H1 (cell line): ENCODE measurements at regions not wholly inside any gene's neighbourhood (a gene's known extent, or its start where the extent isn't known, plus 50 kb on each side); places are given as distances from the start of the nearest gene placed in this dataset.

Source experiments
- CTCF ChIA-PET: fragments of 300-600 bp; sonication (Branson Sonifier 250); formaldehyde crosslinking; loops from one replicate; lab custom pipeline; 2021; ENCODE audit not compliant: partially characterized antibody; lab: Charles Lee
- POLR2A ChIA-PET: fragments of 300-600 bp; sonication (Branson Sonifier 250); formaldehyde crosslinking; loops from one replicate; lab custom pipeline; 2021; ENCODE audit warnings: inconsistent platforms; ENCODE audit not compliant: partially characterized antibody; lab: Charles Lee
- DNase-seq, 2 experiments: peaks; one replicate each; pipeline versions ENCODE4 v3.0.0 to v3.0.0-alpha.2; 2010 to 2022; ENCODE audit warnings: low spot score in 2 of 2, low read depth in 1 of 2, mixed read lengths in 1 of 2
- FAIRE-seq: peaks from 2 replicates; lab custom pipeline; 2011; peaks lifted over from hg19 to GRCh38; lab: Jason Lieb, UNC
- H2AFZ ChIP-seq: 2 replicates; pipeline ENCODE4 v1.8.1; 2012; ENCODE audit warnings: low read length, inconsistent platforms
- H2AK5ac ChIP-seq: 2 replicates; pipeline ENCODE4 v1.6.1; 2013; ENCODE audit warnings: low read depth, low read length
- H2BK120ac ChIP-seq: replicated peaks from 2 replicates; pipeline ENCODE3; 2013; ENCODE audit warnings: low read depth, low read length, inconsistent platforms
- H2BK12ac ChIP-seq: 2 replicates; pipeline ENCODE4 v1.6.1; 2013; ENCODE audit warnings: low read depth, low read length
- H2BK15ac ChIP-seq: 2 replicates; pipeline ENCODE4 v1.6.1; 2013; ENCODE audit warnings: low read length
- H2BK20ac ChIP-seq: 2 replicates; pipeline ENCODE4 v1.6.1; 2013; ENCODE audit warnings: low read length
- H2BK5ac ChIP-seq: 2 replicates; pipeline ENCODE4 v1.6.1; 2013; ENCODE audit warnings: low read depth, low read length
- H3K14ac ChIP-seq: 2 replicates; pipeline ENCODE4 v1.6.1; 2013; ENCODE audit warnings: inconsistent platforms; ENCODE audit not compliant: insufficient read length
- H3K18ac ChIP-seq: 2 replicates; pipeline ENCODE4 v1.6.1; 2013; ENCODE audit warnings: low read length; ENCODE audit errors: extremely low read depth
- H3K23ac ChIP-seq: 2 replicates; pipeline ENCODE4 v1.6.1; 2013; ENCODE audit warnings: inconsistent platforms; ENCODE audit not compliant: insufficient read length
- H3K23me2 ChIP-seq: 2 replicates; pipeline ENCODE4 v1.6.1; 2013; ENCODE audit warnings: low read depth, low read length
- H3K27ac ChIP-seq: 2 replicates; pipeline ENCODE4 v1.6.1; 2011; ENCODE audit warnings: low read depth, low read length, inconsistent platforms
- H3K27me3 ChIP-seq, 4 experiments: replicated peaks in 1 of 4; 1 replicate in 1 of 4; 2 replicates in 3 of 4; pipeline versions ENCODE4 v1.6.1 to v1.8.1; 2011 to 2013; ENCODE audit warnings: low read length in 3 of 4, mild to moderate bottlenecking in 3 of 4, inconsistent platforms in 2 of 4, mixed read lengths in 2 of 4, moderate library complexity in 1 of 4; ENCODE audit not compliant: control insufficient read depth in 3 of 4, insufficient read depth in 3 of 4; ENCODE audit errors: extremely low read depth in 1 of 4
- H3K36me3 ChIP-seq, 4 experiments: 2 replicates each; pipeline versions ENCODE4 v1.6.1 to v1.8.1; 2011 to 2013; ENCODE audit warnings: mild to moderate bottlenecking in 4 of 4, low read length in 3 of 4, moderate library complexity in 2 of 4, control low read depth in 1 of 4, inconsistent platforms in 1 of 4; ENCODE audit not compliant: insufficient read depth in 4 of 4, control insufficient read depth in 2 of 4
- H3K4ac ChIP-seq: replicated peaks from 2 replicates; pipeline ENCODE3; 2013; ENCODE audit warnings: low read length, low read depth, mixed read lengths, inconsistent platforms; ENCODE audit not compliant: insufficient read length
- H3K4me1 ChIP-seq, 4 experiments: replicated peaks in 1 of 4; 1 replicate in 1 of 4; 2 replicates in 3 of 4; pipeline versions ENCODE4 v1.6.1 to v1.8.1; 2011 to 2013; ENCODE audit warnings: low read length in 3 of 4, inconsistent platforms in 2 of 4, mixed read lengths in 1 of 4; ENCODE audit not compliant: insufficient read depth in 4 of 4, control insufficient read depth in 3 of 4
- H3K4me2 ChIP-seq, 2 experiments: 2 replicates each; pipeline versions ENCODE4 v1.6.1 to v1.8.1; 2011 to 2013; ENCODE audit warnings: low read depth in 2 of 2, low read length in 2 of 2, control low read depth in 1 of 2, inconsistent platforms in 1 of 2, mild to moderate bottlenecking in 1 of 2; ENCODE audit not compliant: insufficient read depth in 1 of 2
- H3K4me3 ChIP-seq, 4 experiments: fragments of 200-600, 300-600 bp in 1 of 4; sonication (generic), shearing (Covaris generic), sonication (Bioruptor Twin) in 1 of 4; 2 replicates each; pipeline versions ENCODE4 v1.5.1 to v1.8.1; 2011 to 2016; ENCODE audit warnings: low read length in 4 of 4, low read depth in 3 of 4, control low read depth in 2 of 4, inconsistent platforms in 2 of 4, mild to moderate bottlenecking in 2 of 4, mixed read lengths in 1 of 4, moderate library complexity in 1 of 4; ENCODE audit not compliant: insufficient read depth in 2 of 4; ENCODE audit errors: extremely low read depth in 1 of 4
- H3K56ac ChIP-seq: replicated peaks from 2 replicates; pipeline ENCODE3; 2013; ENCODE audit warnings: low read depth, mild to moderate bottlenecking, mixed read lengths, low read length, inconsistent platforms; ENCODE audit not compliant: insufficient read length
- H3K79me1 ChIP-seq: 2 replicates; pipeline ENCODE4 v1.6.1; 2013; ENCODE audit warnings: low read depth, low read length, control low read depth
- H3K79me2 ChIP-seq, 2 experiments: 2 replicates each; pipeline versions ENCODE4 v1.6.1 to v1.8.1; 2012 to 2013; ENCODE audit warnings: low read length in 2 of 2, mild to moderate bottlenecking in 2 of 2, inconsistent platforms in 1 of 2; ENCODE audit not compliant: insufficient read depth in 2 of 2, control insufficient read depth in 1 of 2
- H3K9ac ChIP-seq, 4 experiments: replicated peaks in 1 of 4; 1 replicate in 1 of 4; 2 replicates in 3 of 4; pipeline versions ENCODE4 v1.6.1 to v1.8.1; 2011 to 2013; ENCODE audit warnings: low read depth in 3 of 4, low read length in 3 of 4, control low read depth in 2 of 4, mild to moderate bottlenecking in 2 of 4, moderate library complexity in 2 of 4, inconsistent platforms in 1 of 4; ENCODE audit errors: extremely low read depth in 1 of 4
- H3K9me3 ChIP-seq, 2 experiments: 2 replicates each; pipeline versions ENCODE4 v1.6.1 to v1.8.1; 2012 to 2013; ENCODE audit warnings: mild to moderate bottlenecking in 2 of 2, moderate library complexity in 2 of 2, control low read depth in 1 of 2, inconsistent platforms in 1 of 2, low read depth in 1 of 2, low read length in 1 of 2, mixed read lengths in 1 of 2; ENCODE audit not compliant: insufficient read depth in 2 of 2
- H4K20me1 ChIP-seq, 2 experiments: replicated peaks in 1 of 2; 2 replicates each; pipeline versions ENCODE3 to v1.8.1; 2011 to 2013; ENCODE audit warnings: inconsistent platforms in 2 of 2, low read length in 2 of 2, mild to moderate bottlenecking in 1 of 2; ENCODE audit not compliant: insufficient read depth in 2 of 2, control insufficient read depth in 1 of 2
- H4K5ac ChIP-seq: 2 replicates; pipeline ENCODE4 v1.6.1; 2013; ENCODE audit warnings: low read length, low read depth, mixed read lengths, inconsistent platforms; ENCODE audit not compliant: insufficient read length
- H4K8ac ChIP-seq: 2 replicates; pipeline ENCODE4 v1.8.0; 2013; ENCODE audit warnings: mild to moderate bottlenecking, moderate library complexity, low read length, inconsistent platforms; ENCODE audit not compliant: insufficient read depth; ENCODE audit errors: extremely low read depth
- H4K91ac ChIP-seq: replicated peaks from 2 replicates; pipeline ENCODE3; 2013; ENCODE audit warnings: low read length, mixed read lengths, inconsistent platforms; ENCODE audit not compliant: insufficient read length
- CBX8 ChIP-seq: fragments of 300-800, 300-1000 bp; sonication (generic); IDR thresholded peaks from 2 replicates; pipeline ENCODE4 v1.7.1; 2016; ENCODE audit warnings: low read depth, low read length, borderline replicate concordance
- CHD1 ChIP-seq: IDR thresholded peaks from 2 replicates; pipeline ENCODE4 v1.6.1; 2012; ENCODE audit warnings: low read depth, low read length, improper control_type of control experiment
- GABPA ChIP-seq: IDR thresholded peaks from 2 replicates; pipeline ENCODE4 v1.6.1; 2011; ENCODE audit warnings: mild to moderate bottlenecking, low read length, moderate library complexity, borderline replicate concordance; ENCODE audit not compliant: insufficient read depth
- JUN ChIP-seq: IDR thresholded peaks from 2 replicates; pipeline ENCODE4 v1.6.1; 2011; ENCODE audit warnings: low read depth, mild to moderate bottlenecking, improper control_type of control experiment, low read length
- MAFK ChIP-seq: IDR thresholded peaks from 2 replicates; pipeline ENCODE4 v1.6.1; 2012; ENCODE audit warnings: low read depth, mild to moderate bottlenecking, improper control_type of control experiment, low read length
- MAX ChIP-seq: IDR thresholded peaks from 2 replicates; pipeline ENCODE4 v1.6.1; 2012; ENCODE audit warnings: inconsistent platforms
- SUZ12 ChIP-seq: fragments of 200-600 bp; sonication (generic); IDR thresholded peaks from 2 replicates; pipeline ENCODE4 v1.6.1; 2012; ENCODE audit warnings: mild to moderate bottlenecking, inconsistent platforms, low read length, moderate library complexity, mixed read lengths
- WGBS, 2 experiments: shearing (Covaris generic) in 1 of 2; methylation state at CpG; one replicate each; pipeline versions ENCODE4 v1.1.6 to v1.1.7; 2013 to 2015; ENCODE audit warnings: low lambda C conversion rate in 2 of 2, mixed read lengths in 2 of 2, inconsistent platforms in 1 of 2, low coverage in 1 of 2, missing lambda C conversion rate in 1 of 2; ENCODE audit not compliant: insufficient replicate concordance in 2 of 2, insufficient coverage in 1 of 2, insufficient read length in 1 of 2; ENCODE audit errors: extremely low coverage in 1 of 2, missing lambda C conversion rate in 1 of 2; 5-methylcytosine and 5-hydroxymethylcytosine counted together

- Histone ChIP-seq H3K56ac (no peak overlapping the region), H2BK5ac (no peak overlapping the region), H3K18ac (no peak overlapping the region), H3K4me3 (no peak overlapping the region), H3K4ac (no peak overlapping the region), H3K9me3 (no peaks in the 10 kb centered on the region), H3K79me2 (0 out of 4 replicates have a peak, but pooled peaks cover 0 to 2% of the 10 kb centered on the region in 2 experiments), H4K91ac (no peak overlapping the region), H3K36me3 (no peaks in the 10 kb centered on the region), H2BK15ac (no peak overlapping the region), H2BK20ac (no peak overlapping the region), H3K14ac (no peak overlapping the region), H2AK5ac (no peak overlapping the region), H3K27ac (no peak overlapping the region), H2AFZ (no peak overlapping the region), H3K9ac (no peak overlapping the region), H2BK12ac (no peak overlapping the region), H4K5ac (no peak overlapping the region), H3K23ac (no peak overlapping the region), H2BK120ac (no peak overlapping the region), H4K20me1 (no peaks in the 10 kb centered on the region), H4K8ac (no peak overlapping the region), H3K27me3 (no peaks in the 10 kb centered on the region; a peak in 1 of 7 replicates), H3K79me1 (no peaks in the 10 kb centered on the region), H3K23me2 (no peaks in the 10 kb centered on the region), H3K4me1 (no peaks in the 10 kb centered on the region), H3K4me2 (no peak overlapping the region)
- POLR2A ChIA-PET, result no interaction called here
- WGBS, 2 experiments, result 96% methylated on average over 3 of the region's 3 CpGs; no CpG with 5 or more reads in 1 of the 2 experiments
- CTCF ChIA-PET, result interaction anchor here (0.7 to 1.2 kb wide), 3 partner anchors 9 to 37 kb away, joined by 3 to 4 read pairs (median 3); no protein-coding TSS in a partner anchor
- TF ChIP-seq CHD1 (no peak), GABPA (no peak), MAX (no peak), CBX8 (no peak), JUN (no peak), SUZ12 (no peak), MAFK (no peak)
- no peak for FAIRE-seq
- no peak for DNase-seq
Observed at GRCh38 chr5:107284822-107285525, 385.8 kb downstream of the EFNA5 start.
